ENCODE measurements at regions not wholly inside any gene's neighbourhood (a gene's known extent, or its start where the extent isn't known, plus 50 kb on each side); places are given as distances from the start of the nearest gene placed in this dataset.

- Histone ChIP-seq H3K56ac (ENCODE audit: insufficient read length, low read depth, low read length) (no peak overlapping the region), H2BK20ac (ENCODE audit: low read depth, low read length, poor library complexity, severe bottlenecking) (no peak overlapping the region), H3K79me1 (ENCODE audit: insufficient read depth, low read depth, low read length, poor library complexity, severe bottlenecking) (no peaks in the 10 kb centered on the region), H4K91ac (ENCODE audit: insufficient read length, low read depth, low read length) (no peak overlapping the region), H2BK120ac (ENCODE audit: low read depth, low read length, poor library complexity, severe bottlenecking) (no peak overlapping the region), H3K27ac (ENCODE audit: insufficient read length, low read depth, low read length) (no peak overlapping the region), H3K4me1 (ENCODE audit: insufficient read depth, low read length) (no peaks in the 10 kb centered on the region), H2BK5ac (ENCODE audit: insufficient read length, low read length) (no peak overlapping the region), H2BK12ac (ENCODE audit: insufficient read length, low read depth, low read length) (no peak overlapping the region), H3K79me2 (ENCODE audit: insufficient read depth, low read length) (no peaks in the 10 kb centered on the region), H4K5ac (ENCODE audit: insufficient read length, low read depth, low read length) (no peak overlapping the region), H4K20me1 (ENCODE audit: control insufficient read depth, insufficient read depth, insufficient read length) (no peaks in the 10 kb centered on the region), H2AK5ac (ENCODE audit: insufficient read length, low read length) (no peak overlapping the region), H3K9ac (ENCODE audit: extremely low read depth, insufficient read length, low read length) (no peak overlapping the region), H3K4ac (ENCODE audit: low read depth, low read length) (no peak overlapping the region), H4K8ac (replicated peaks; ENCODE audit: insufficient read length, low read depth, low read length) (no peak overlapping the region), H3K23me2 (ENCODE audit: insufficient read length, low read depth, low read length, poor library complexity, severe bottlenecking) (no peaks in the 10 kb centered on the region), H2BK15ac (ENCODE audit: low read depth, low read length) (no peak overlapping the region), H3K14ac (ENCODE audit: insufficient read depth, low read length) (no peak overlapping the region), H3K4me2 (ENCODE audit: insufficient read depth, insufficient read length, low read length) (no peak overlapping the region), H3K9me3 (ENCODE audit: control insufficient read depth, low read depth, low read length) (no peaks in the 10 kb centered on the region), H3K23ac (ENCODE audit: insufficient read length, low read depth, low read length) (no peak overlapping the region), H2AFZ (ENCODE audit: low read length) (no peak overlapping the region), H3K27me3 (ENCODE audit: insufficient read depth, low read length) (no peaks in the 10 kb centered on the region), H3T11ph (ENCODE audit: low read length) (no peak overlapping the region), H3K18ac (ENCODE audit: insufficient read length, low read depth, low read length) (no peak overlapping the region)
- Mint-ChIP-seq H3K36me3 (ENCODE audit: insufficient read depth in 1 of 3, low read depth in 3 of 3) (no peaks in the 10 kb centered on the region), H3K9me3 (no peaks in the 10 kb centered on the region; a peak in 1 of 5 replicates), H3K4me3 (no peak overlapping the region), H3K27me3 (ENCODE audit: low read depth) (no peaks in the 10 kb centered on the region; the same call in 1 of the 2 replicates), H3K27ac (no peak overlapping the region), H3K4me1 (no peaks in the 10 kb centered on the region)
- no peak for TF ChIP-seq CTCF (conservative IDR thresholded peaks at IDR 0.05)
- WGBS (ENCODE audit: extremely low coverage, insufficient read length, low lambda C conversion rate): no CpG with 5 or more reads among the region's 1 CpG
- no peak for DNase-seq
These were observed 375.3 kb upstream of the C1orf87 start for GRCh38 chr1:60448850-60449249.
